ENCODE measurements at regions not wholly inside any gene's neighbourhood (a gene's known extent, or its start where the extent isn't known, plus 50 kb on each side); places are given as distances from the start of the nearest gene placed in this dataset.

DNA sequence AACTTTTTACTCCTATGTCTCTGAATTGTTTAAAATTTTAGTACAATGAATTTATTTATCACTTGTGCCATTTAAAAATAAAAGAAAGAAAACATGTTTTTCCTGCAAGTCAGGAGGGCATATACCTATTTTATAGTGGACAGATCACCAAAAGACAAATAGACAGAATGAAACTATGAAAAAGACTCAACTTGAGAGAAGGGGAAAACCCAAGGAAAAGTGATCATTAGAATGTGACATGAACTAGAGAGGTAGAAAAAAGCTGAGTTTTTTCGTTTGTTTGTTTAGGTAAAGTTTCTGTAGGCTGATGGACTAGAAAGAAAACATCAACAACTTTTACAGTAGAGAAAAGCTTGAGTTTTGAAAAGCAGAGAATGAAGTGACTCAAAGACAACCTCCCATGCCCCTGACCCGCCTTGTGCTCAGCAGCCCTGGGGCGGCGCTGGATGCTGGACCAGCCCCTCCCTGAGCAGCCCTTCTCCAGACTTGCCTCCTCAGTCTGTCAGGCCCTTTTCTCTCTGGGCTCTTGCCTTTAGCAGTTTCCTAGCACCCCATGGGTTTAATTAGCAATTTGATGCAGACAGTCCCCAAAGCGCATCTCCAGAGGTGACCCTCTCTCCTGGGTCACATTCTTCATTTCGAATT is 95.1 kb upstream of the ARID2 start:
- no peak for DNase-seq

DNA sequence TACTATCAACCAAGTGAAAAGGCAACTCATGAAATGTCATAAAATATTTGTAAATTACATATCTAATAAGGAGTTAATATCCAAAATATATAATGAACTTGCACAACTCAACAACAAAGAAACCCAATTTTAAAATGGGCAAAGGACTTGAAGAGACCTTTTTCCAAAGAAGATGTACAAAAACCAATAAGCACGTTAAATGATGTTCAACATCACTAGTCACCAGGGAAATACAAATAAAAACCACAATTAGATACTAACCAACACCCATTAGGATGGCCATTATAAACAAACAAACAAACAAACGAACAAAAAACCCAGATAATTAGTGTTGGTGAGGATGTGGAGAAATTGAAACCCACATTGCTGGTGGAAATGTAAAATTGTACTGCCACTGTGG is 92.3 kb upstream of the ARID2 start:
- DNase-seq: no peak

DNA sequence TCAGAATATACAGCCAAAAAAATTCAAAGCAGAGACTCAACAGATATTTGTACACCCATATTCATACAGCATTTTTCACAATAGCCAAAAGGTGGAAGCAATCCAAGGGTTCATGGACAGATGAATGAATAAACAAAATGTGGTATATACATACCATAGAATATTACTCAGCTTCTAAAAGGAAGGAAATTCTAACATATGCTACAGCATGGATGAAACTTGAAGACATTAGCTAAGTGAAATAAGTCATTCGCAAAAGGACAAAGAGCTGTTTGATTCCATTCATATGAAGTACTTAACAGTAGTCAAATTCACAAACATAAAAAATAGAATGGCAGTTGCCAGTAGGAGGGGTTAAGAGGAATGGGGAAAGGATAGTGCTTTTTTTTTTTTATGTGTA is 91.8 kb upstream of the ARID2 start:
- no peak for DNase-seq

DNA sequence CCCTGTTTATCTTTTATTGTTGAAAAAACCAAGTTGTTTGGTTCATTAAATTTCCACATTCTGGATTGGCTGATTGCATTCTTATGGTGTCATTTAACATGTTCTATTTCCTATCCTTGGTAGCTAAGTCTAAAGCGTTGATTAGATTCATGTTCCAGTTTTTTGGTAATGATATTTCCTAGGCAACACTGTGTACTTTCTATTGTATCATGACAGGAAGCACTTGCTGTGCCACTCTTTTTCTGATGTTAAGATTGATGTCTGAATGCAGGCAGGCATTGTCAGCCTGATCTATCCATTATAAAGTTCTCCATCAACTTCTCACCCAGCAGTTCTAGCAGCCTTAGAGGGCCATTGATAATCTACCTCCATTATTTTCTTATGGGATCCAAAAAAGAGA is 91.1 kb upstream of the ARID2 start:
- DNase-seq: no peak

DNA sequence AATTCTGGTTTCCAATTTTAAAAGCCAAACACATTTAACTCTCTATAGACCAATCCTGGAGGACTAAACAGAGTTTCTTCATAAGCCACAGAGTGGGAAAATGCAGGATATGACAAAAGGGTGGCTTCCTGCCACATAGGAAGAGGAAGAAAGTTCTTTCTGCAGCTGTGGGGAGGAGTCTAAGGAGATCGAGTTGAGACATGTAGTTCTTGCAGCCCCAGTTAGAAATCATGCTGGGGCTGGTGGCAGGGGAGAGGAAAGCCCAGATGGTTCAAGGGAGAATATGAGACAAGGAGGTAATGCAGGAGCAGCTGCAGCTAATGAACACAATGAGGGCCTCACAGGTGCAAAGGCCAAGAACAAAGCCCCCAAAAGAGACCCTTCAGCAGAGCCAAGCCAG is 85.0 kb upstream of the ARID2 start:
- DNase-seq: peak; percentile 45

DNA sequence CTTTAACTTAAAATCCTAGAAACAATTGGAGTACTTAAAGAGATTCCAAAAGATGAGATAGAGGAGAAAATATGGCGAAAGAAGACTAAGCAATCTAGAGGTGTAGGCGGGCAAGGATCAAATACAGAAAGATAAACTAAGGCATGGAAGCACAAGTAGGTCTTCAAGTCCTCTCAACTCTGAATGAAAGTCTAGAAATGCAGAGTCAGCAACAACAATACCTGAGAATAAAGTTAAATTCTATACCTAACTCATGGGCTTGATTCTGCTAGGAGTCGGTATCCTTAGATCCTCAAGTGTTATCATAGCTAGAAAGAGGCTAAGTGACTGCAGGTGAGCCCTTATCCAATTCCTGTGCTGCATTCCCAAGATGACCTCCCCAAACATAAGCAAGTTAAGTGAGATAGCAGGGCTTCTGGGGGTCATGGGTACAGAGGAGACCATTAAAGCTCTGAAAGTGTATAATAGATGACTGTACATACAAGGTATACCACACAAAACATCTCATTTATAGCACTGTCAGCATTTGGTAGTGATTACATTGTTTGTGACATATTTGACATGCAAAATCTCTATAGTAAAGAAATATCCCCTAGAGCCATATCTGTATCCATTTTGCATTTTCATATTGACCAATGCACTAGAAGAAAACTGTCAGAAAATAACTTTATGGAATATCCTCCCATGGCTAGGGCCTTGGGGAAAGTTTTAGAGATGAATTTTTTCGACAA is 82.5 kb upstream of the ARID2 start:
- no peak for DNase-seq

DNA sequence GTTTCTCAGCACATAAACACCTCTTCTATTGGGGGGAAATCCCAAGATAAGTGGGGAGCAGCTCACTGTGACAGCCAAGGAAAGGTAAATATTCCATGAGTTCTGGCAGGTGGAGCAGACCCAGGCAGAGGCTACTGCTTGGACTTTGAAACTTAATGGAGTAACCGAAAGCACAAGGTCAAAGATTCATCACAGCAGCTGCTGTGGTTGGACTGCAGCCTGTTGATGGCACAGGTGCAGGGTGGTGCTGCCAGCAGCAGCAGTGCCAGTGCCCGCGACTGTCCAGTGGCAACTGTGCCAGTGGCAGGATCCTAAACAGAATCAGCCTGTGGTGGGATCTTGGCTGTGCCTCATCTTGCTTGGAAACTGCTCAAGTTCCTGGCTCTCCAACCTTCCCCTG is 81.4 kb upstream of the ARID2 start:
- peak; percentile 61 for DNase-seq

DNA sequence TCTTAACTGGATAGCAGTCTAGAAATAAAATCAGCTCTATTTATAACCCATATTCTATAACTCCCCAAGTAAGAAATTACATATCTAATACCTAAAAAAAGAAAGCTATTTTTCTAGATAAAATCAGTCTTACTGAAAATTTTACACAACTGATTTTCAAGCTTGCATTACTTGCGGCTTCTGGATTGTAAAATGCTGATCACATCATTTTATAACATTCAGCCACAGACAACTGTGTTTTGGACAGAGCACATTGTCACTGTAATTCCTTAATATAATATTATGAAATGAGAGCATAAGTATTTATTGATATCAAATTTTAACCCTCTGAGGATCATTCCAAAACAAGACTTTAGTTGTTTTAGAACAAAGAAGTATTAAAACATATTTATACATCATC is 78.5 kb upstream of the ARID2 start:
- DNase-seq: no peak

DNA sequence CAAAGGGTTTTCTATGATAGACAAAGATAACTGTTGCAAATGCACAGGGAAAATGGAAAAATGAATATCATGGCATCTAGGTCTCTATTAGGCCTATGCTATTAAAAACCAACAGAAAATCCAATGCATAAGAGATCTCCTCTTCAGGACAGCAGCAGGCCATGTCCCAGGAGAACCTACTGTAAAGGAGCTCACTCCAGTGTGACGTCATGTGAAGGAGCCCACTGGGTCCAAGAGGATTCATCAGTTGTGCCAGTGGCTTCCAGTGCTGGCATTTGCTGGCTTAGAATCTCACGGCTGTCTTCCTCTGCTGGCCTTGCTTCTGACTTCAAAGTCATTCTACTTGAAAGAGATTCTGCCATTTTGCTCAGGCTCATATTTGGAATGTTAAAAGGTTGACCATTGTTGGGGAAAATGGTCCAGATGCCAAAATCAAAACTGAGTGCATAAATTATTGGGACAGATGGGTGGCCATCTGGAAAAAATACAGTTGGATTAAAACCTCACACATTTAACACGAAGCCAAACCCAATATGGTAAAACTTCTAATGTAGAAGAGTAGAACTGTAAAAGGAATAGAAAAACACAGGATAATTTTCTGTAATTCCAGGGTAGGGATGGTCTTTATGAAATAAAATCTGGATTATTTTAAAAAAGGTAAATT is 75.4 kb upstream of the ARID2 start:
- DNase-seq: no peak

DNA sequence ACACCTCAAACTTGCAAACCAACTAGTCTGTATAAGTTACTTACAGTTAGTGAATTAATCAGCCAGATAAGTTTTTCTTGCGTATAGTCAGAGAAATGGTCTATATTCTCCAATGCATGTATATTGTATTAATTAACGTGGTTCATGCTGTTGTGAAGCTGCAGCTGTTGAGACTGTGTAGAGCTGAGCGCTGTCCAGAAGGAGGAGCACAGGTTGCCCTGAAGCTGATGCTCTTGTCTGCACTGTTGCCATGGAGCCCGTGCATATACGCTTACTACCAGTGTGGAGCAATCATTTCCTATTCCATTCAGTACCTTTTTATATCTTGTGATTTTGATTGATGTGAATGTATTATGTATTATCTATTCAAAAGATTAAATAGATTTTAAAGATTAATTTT is 74.3 kb upstream of the ARID2 start:
- DNase-seq: peak; percentile 32

DNA sequence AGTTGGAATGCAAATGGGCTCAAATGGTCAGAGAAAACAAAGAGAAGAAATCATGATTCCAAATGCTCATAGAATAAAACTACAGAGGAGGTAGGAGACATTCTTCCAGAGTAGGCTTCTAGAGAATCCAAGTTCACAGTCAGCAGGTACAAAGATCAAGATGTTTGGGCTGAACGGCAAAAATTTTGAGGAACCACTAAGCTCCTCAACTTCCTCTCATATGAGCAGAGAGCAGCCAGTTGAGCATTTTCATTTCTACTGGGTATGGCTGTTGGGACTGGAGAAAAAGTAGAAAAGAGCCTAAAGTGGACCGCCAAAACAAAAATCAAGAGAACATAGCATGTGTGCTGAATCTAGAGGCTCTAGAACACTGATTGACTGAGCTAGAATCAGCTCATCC is 73.8 kb upstream of the ARID2 start:
- no peak for DNase-seq

DNA sequence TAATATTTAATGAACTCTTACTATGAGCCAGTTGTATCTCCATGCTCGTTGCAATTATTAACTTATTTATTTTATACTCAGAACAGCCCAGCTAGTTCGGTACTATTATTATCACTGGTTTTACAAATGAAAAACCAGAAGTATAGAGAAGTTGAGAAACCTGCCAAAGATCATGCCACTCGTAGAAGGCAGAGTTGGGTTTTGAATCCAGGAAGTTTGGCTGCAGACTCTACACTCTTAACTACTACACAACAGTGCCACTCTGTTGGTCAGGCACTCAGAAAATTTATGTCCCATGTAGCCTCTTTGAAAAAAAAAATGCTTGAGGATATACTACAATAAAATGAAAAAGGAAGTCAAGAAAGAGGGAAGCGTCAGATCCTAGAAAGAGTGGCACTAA is 71.5 kb upstream of the ARID2 start:
- no peak for DNase-seq

DNA sequence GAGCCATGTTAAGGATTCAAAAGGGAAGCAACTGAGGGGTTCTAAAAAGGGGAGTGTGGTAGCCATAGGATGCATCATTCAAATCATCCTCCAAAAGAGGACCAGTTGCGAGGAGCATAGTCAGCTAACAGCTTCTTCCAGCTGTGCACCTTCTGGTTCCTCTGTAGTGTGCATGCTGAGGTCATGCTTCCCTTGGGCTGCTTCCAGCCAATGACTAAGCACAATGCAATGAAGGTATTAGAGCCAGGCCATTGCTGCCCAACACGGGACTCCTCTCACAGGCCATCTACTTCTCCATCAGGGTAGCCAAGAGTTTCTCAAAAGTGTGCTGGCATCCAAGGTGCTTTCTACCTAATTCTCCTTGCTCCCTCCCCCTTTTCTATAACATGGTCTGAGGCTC is 69.2 kb upstream of the ARID2 start:
- peak; percentile 23 for DNase-seq

DNA sequence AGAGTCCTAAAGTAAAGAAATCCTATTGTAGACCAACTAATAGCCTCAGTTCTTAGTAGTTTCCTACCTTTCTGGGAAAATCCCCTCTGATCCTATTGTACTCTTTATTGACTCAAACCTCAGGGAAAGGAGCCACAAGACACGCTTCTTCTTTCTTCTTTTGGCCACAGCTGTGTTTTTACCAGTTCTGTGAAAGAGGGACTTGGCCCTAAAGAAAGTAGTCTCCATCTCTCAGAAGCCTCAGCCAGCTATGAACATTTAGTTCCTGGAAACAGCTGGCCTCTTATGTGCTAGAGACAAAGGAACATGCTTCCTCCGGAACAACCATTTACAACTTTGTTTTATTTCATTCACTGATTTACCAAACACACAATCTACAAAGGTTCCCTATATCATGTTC is 66.1 kb upstream of the ARID2 start:
- DNase-seq: peak; percentile 19

DNA sequence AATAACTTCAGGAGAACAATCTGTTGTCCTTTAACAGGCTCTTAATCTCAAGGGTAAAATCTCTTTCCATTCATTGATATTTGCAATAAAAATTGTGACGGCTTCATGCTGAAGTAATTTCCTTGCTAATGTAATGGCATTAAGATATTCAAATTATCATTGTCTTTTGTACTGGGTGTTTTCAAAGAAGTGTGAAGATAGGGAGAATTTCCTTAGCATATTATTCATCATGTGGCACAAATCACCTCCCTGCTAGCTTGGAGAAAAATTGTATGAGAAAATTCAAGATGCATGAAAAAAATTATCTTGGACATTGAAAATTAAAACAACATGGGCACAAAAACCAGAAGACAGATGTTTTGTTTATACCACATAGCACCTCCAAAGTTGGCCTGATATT is 63.6 kb upstream of the ARID2 start:
- DNase-seq: no peak

DNA sequence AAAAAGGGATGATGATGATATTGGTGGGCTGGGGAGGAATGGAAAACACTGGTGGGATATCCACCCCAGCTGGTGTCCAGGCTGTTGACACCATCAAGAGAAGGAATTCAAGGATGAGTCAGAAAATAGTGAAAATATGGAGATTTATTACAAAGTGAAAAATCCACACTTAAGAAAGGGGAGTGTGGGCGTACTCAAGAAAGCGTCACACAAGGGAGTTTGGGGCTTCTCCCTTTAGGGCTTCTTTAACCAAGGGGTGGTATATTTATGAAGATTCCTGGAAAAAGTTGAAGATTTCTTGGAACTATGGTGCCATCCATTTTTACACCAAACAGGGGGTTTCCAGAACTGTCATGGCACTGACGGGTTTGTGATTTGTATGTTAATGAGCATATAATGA is 63.1 kb upstream of the ARID2 start:
- DNase-seq: no peak

DNA sequence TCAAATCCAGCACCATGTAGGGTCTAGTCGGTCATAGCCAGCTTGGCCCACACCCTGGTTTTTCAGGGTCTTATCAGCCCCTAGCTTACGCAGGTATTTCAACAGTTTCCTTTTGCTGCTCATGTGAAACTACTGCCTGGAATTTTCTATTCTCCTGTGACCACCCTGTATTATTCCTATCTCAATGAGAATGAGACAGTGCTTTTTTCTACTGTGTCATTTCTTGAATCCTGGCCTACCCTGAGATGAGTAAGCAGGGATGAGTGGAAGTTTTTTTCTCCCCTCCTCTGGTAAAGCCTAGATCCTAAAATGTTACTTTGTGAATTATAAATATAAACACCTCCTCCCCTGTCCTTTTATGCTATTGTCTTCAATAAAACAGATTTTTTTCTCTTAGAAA is 62.7 kb upstream of the ARID2 start:
- DNase-seq: no peak

DNA sequence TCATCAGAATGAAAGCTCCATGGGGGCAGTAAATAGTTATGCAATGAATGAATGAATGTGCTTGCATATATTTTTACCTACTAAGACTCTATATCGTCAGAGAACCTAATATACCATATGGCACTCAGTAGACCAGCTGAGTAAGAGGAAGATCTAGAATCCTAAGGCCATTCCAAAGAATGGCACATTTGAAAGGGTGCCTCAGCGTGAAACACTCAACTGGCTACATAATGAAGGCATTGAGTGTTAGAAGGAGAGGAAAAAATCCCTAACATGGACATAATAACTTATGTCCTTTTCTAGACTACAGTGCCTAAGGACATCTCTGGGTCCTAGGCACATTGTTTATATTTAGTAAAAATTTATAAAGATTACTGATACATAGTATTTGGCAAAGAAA is 61.7 kb upstream of the ARID2 start:
- DNase-seq: no peak

DNA sequence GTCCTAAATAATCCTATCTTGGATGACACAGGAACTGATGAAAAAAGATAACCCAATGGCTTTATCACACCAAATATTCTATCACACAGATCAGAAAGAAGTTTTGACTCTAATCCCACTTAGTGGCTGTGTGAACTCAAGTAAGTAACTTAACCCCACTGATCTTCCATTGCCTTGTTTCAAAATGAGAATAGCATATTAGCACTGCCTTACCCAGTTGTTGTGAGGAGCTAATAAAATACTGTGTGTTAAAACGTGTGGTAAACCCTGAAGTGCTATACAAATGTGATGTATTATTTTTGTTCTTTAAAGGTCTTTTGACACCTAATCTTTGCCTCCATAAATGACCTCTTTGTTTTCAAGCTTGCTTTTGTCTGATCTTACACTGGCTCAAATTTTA is 60.9 kb upstream of the ARID2 start:
- no peak for DNase-seq

DNA sequence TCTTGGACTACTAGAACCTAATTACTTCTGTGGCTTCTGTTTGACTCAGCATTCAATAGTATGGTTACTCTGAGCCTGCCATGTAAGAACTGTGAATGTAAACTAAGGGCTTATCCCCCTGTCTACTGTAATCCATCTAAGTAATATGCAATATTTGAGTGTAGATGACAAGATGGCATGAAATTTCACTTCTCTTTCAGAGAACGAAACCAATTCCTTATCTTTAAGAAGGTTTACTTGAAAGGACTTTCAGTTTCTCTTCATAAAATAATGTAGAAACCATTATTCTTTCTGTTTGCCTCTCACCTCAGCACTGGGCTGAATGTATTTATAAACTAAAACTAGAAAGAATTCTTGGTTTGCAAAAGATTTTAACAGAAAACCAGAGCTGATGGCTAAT is 60.4 kb upstream of the ARID2 start:
- no peak for DNase-seq

DNA sequence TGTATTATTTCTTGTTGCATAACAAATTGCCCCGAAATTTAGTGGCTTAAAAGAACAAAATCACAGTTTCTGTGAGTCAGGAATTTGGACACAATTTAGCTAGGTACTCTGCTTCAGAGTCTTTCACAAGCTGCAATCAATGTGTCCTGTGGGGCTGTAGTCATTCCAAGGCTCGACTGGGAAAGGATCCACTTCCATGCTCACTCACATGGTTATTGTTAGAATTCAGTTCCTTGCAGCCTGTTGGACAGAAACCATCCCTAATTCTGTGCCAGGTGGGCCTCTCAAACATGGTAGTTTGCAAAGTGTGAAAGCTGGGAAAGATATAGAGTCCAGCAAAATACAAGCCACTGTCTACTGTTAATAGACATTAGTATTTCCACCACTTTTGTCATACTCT is 59.7 kb upstream of the ARID2 start:
- DNase-seq: peak; percentile 70

DNA sequence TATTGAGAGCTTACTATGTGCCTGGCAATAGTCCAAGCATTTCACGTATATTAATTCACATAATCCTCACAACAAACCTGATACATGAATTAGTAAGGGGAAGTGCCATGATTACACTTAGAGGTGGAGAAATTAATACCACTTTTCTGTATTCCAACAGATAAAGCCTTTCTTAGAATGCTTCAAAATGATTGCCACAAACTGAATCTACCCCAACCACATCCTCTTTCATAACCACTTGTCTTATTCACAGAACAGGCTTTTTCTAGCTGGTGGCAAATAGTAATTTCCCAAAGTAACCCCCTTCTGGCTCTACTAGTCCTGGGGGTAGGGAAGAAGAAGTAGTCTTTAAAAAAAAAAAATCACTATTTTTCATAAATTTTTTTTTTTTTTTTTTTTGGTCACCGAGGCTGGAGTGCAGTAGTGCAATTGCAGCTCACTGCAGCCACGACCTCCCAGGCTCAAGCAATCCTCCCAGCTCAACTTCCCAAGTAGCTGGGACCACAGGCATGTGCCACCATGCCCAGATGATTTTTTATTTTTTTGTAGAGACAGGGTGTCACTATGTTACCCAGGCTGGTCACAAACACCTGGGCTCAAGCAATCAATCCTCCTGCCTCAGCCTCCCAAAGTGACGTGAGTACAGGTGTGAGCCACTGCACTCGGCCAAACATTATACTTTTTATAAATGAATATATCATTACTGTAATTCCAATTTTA is 59.0 kb upstream of the ARID2 start:
- DNase-seq: no peak

DNA sequence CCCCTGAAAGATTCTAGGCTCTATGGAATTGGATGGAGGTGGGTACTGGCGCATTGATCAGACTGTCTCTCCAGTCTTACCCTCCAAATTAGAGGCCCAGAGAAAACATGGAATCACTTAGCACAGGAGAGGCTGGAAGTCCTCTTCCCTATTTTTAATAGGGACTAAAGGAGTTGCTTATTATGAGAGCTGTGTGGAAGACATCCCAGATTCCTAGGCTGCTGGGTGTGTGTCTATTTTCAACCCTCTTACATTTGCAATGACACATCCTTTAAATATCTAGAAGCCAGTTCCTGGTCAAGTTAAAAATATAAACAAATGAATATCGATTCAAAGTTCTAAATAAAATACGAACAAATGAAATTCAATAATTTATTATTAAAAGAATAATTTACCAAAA is 58.3 kb upstream of the ARID2 start:
- no peak for DNase-seq

Measured in right hindlimb (tissue), 1 donor.